Muscle layer of duodenum (tissue), 2 donors: ENCODE measurements at regions not wholly inside any gene's neighbourhood (a gene's known extent, or its start where the extent isn't known, plus 50 kb on each side); places are given as distances from the start of the nearest gene placed in this dataset.

Experiments
- H3K27ac ChIP-seq: one replicate; pipeline ENCODE4 v1.7.0; 2013; ENCODE audit warnings: mild to moderate bottlenecking, low read length
- H3K27me3 ChIP-seq: one replicate; pipeline ENCODE4 v1.7.0; 2013; ENCODE audit warnings: low read depth, mild to moderate bottlenecking, control low read depth, low read length
- H3K36me3 ChIP-seq, 2 donors: one replicate each; pipeline ENCODE4 v1.7.0; 2013; ENCODE audit warnings: low read length in 2 of 2, control low read depth in 1 of 2, mild to moderate bottlenecking in 1 of 2; ENCODE audit not compliant: insufficient read depth in 2 of 2, control insufficient read depth in 1 of 2
- H3K4me1 ChIP-seq, 2 donors: one replicate each; pipeline ENCODE4 v1.7.0; 2013; ENCODE audit warnings: low read length in 2 of 2, mild to moderate bottlenecking in 2 of 2, control low read depth in 1 of 2, moderate library complexity in 1 of 2; ENCODE audit not compliant: insufficient read depth in 2 of 2, control insufficient read depth in 1 of 2
- H3K4me3 ChIP-seq, 2 donors: one replicate each; pipeline ENCODE4 v1.7.0; 2013; ENCODE audit warnings: low read length in 2 of 2, low read depth in 1 of 2, mild to moderate bottlenecking in 1 of 2
- H3K9me3 ChIP-seq, 2 donors: one replicate each; pipeline ENCODE4 v1.7.0; 2013; ENCODE audit warnings: low read length in 2 of 2, control low read depth in 1 of 2, mild to moderate bottlenecking in 1 of 2; ENCODE audit not compliant: control insufficient read depth in 1 of 2
- donor health status: healthy.

DNA sequence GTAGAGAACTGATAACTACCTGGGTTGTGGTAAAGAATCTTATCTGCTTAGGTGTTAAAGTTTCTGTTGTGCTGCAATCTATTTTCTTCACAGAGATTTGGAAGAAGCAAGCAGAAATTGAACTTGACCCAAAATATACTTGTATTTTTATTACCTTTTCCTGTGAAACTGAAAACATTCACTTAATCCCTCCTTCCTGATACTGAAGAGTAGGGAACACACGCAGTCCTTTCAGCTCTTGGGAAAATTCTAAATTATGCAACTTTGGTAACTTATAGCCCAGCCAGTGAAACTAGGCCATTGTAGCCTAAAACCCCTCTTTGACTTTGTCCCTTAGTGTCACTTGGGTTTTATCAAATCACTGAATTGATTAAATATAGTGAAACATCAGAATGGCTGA, 128.4 kb upstream of the MEIS1 start:
- Histone ChIP-seq H3K9me3 (peaks cover 0 to 2% of the 10 kb centered on the region in 2 donors), H3K4me3 (no peak overlapping the region), H3K27me3 (no peaks in the 10 kb centered on the region), H3K4me1 (peaks cover 0 to 5% of the 10 kb centered on the region in 2 donors), H3K36me3 (no peaks in the 10 kb centered on the region), H3K27ac (no peak overlapping the region)

DNA sequence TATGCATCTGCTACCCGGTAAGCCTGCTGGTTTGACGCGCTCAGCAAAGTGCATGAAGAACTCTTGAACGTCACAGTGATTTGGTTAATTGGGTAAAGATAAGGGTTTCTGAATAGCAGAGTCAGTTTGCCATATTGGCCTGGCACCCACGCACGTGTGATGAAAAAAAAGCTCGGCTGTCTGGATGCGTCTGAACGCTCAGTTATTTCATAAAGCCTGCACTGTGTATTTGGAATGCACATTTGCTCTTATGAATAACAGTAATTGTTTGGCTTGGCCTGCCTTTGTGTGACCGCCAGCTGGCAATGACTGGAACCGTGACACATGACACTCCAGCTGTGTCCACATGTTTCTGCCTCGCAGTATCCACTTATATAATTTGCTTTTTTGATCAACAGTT, 129.2 kb upstream of the MEIS1 start:
- Histone ChIP-seq H3K4me1 (peaks cover 0 to 6% of the 10 kb centered on the region in 2 donors), H3K27me3 (no peaks in the 10 kb centered on the region), H3K27ac (no peak overlapping the region), H3K9me3 (no peaks in the 10 kb centered on the region), H3K4me3 (no peak overlapping the region), H3K36me3 (no peaks in the 10 kb centered on the region)

DNA sequence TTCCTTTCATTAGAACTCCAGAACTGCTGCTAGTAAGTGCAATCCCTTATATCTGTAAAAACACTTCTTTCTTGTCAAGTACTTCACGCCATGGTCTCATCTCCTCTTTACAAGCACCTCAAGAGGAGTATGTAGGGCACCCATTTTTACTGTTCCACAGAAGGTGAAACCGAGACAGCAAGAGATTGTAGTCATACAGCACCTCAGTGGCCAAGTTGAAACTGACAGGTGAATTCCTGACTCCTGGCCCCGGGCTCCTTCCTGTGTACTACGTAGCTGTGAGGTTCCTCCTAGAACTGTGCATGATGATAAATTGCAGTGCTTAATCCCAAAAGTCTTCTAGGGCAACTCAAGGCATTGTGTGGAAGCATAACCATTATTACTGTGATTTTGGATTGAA, 131.5 kb upstream of the MEIS1 start:
- H3K27ac ChIP-seq, result no peak overlapping the region

GRCh38 chr2:66301767-66302140, 133.2 kb upstream of the MEIS1 start:
- Histone ChIP-seq H3K9me3 (no peaks in the 10 kb centered on the region), H3K36me3 (no peaks in the 10 kb centered on the region), H3K27ac (no peak overlapping the region), H3K4me1 (peaks cover 0 to 6% of the 10 kb centered on the region in 2 donors), H3K27me3 (no peaks in the 10 kb centered on the region), H3K4me3 (peak overlapping the region in 1 of 2 donors; percentile 4)

More for the DNA sequence above, 131.5 kb upstream of the MEIS1 start:
- Histone ChIP-seq H3K27me3 (no peaks in the 10 kb centered on the region), H3K4me3 (no peak overlapping the region), H3K36me3 (no peaks in the 10 kb centered on the region), H3K4me1 (peaks cover 0 to 6% of the 10 kb centered on the region in 2 donors), H3K9me3 (no peaks in the 10 kb centered on the region)

- Histone ChIP-seq H3K9me3 (no peaks in the 10 kb centered on the region), H3K4me3 (peak overlapping the region; percentile 4 to 8), H3K27ac (peak overlapping the region; percentile 16), H3K27me3 (no peaks in the 10 kb centered on the region), H3K36me3 (no peaks in the 10 kb centered on the region), H3K4me1 (peaks cover 0 to 6% of the 10 kb centered on the region in 2 donors)
These were observed 133.7 kb upstream of the MEIS1 start for GRCh38 chr2:66301022-66301766.

- Histone ChIP-seq H3K9me3 (no peaks in the 10 kb centered on the region), H3K27me3 (no peaks in the 10 kb centered on the region), H3K4me1 (no peaks in the 10 kb centered on the region), H3K4me3 (no peak overlapping the region), H3K27ac (no peak overlapping the region), H3K36me3 (no peaks in the 10 kb centered on the region)
These were observed 151.1 kb upstream of the MEIS1 start for GRCh38 chr2:66283787-66284186.

DNA sequence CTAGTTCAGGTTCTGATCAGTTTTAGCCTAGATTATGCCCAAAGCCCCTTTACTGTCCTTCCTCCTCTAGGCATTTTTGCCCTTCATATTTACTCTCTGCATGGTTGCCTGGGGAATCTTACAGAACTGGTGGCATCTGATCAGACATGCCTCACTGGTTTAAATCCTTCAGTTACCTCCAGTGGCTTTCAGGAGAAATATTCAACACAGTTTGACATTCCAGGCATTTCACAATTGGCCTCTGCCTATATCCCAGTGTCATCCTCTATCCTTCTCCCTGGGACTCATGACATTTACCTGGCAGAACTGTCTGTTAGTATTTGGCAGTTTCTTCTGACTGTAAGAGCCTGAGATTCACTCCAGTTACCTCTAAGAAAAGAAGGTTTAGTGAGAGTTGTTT, 152.9 kb upstream of the MEIS1 start:
- no peaks in the 10 kb centered on the region for H3K4me1 ChIP-seq
- no peak overlapping the region for H3K27ac ChIP-seq
- no peaks in the 10 kb centered on the region for H3K27me3 ChIP-seq
- no peak overlapping the region for H3K4me3 ChIP-seq
- no peaks in the 10 kb centered on the region for H3K36me3 ChIP-seq
- H3K9me3 ChIP-seq, result no peaks in the 10 kb centered on the region

DNA sequence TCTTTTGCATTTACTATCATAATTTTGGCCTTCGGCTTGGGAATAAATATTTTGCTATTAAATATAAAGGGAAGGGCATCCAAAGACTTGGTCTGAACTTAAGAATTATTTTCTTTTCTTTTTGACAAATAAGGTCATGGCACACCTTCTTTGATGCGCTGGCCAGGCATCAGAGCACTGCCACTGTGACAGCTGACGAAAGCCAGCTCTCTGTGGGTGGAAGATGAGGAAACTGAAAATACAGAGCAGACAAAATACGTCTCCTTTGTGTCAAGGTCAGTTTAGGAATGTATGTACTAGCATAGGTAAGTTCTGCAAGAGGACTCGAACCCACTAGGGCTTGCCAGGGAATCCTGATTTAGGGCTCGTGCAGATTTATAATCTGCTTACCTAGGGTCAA, 155.9 kb upstream of the MEIS1 start:
- Histone ChIP-seq H3K4me3 (no peak overlapping the region), H3K9me3 (no peaks in the 10 kb centered on the region), H3K27ac (no peak overlapping the region), H3K27me3 (no peaks in the 10 kb centered on the region), H3K36me3 (no peaks in the 10 kb centered on the region), H3K4me1 (no peaks in the 10 kb centered on the region)

- Histone ChIP-seq H3K27me3 (no peaks in the 10 kb centered on the region), H3K27ac (no peak overlapping the region), H3K4me1 (no peaks in the 10 kb centered on the region), H3K36me3 (no peaks in the 10 kb centered on the region), H3K9me3 (no peaks in the 10 kb centered on the region), H3K4me3 (no peak overlapping the region)
These were observed 158.9 kb upstream of the MEIS1 start for GRCh38 chr2:66275984-66276383.

- no peaks in the 10 kb centered on the region for H3K9me3 ChIP-seq
- no peak overlapping the region for H3K27ac ChIP-seq
- H3K4me3 ChIP-seq, result no peak overlapping the region
- no peaks in the 10 kb centered on the region for H3K36me3 ChIP-seq
- H3K4me1 ChIP-seq, result no peaks in the 10 kb centered on the region
- no peaks in the 10 kb centered on the region for H3K27me3 ChIP-seq
These were observed 160.9 kb upstream of the MEIS1 start for GRCh38 chr2:66273933-66274490.

DNA sequence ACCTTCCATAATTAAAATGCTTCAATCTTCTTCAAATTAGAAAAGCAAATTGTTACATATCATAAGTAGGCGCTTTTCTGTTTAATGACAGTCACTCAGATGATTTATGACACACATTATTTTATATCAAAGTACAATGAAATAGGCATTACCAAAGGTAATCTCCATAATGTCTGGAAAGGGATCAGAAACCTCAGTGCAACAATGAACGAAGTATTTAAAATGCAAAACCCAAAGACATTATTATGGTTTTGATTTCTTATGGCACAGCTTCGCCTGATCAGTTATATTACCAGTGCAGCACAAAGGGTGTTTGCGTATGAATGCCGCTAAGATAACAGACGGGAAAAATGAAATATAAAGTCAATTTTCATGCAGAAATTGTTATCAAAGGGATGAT, 162.2 kb upstream of the MEIS1 start:
- H3K9me3 ChIP-seq, result no peaks in the 10 kb centered on the region
- no peak overlapping the region for H3K27ac ChIP-seq
- H3K4me3 ChIP-seq, result no peak overlapping the region
- no peaks in the 10 kb centered on the region for H3K27me3 ChIP-seq
- no peaks in the 10 kb centered on the region for H3K36me3 ChIP-seq
- H3K4me1 ChIP-seq, result no peaks in the 10 kb centered on the region

DNA sequence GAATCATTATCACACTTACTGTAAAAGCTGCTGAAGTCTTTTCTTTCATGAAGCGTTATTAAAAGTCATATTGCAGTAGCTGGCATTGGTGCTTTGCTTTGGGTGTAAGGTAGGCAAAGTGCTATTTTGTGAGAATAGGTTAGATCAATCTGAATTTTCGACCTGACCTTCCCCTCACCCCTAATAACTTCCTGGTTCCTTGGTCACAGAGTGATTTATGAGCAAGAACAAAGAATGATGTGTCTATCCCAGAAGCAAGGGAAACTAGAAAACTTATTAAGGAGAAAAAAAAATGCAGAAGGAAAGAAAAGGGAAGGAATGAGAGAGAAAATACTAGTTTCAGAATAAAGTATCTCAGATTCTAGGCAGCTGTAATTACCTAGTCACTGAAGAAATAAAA, 163.1 kb upstream of the MEIS1 start:
- no peaks in the 10 kb centered on the region for H3K36me3 ChIP-seq
- H3K27me3 ChIP-seq, result no peaks in the 10 kb centered on the region
- H3K4me3 ChIP-seq, result no peak overlapping the region
- no peaks in the 10 kb centered on the region for H3K4me1 ChIP-seq
- H3K27ac ChIP-seq, result no peak overlapping the region
- H3K9me3 ChIP-seq, result no peaks in the 10 kb centered on the region
